Memory B cell (primary cell): ENCODE measurements at regions not wholly inside any gene's neighbourhood (a gene's known extent, or its start where the extent isn't known, plus 50 kb on each side); places are given as distances from the start of the nearest gene placed in this dataset.
"Not testable (repeated sequence)": the region's sequence is repeated elsewhere in the genome, so short reads cannot be mapped to it uniquely, and the experiment has no call there.

Experiments
- ATAC-seq: fragments of 150-1000 bp; cut with Tn5 transposase; 2 replicates; pipeline ENCODE4 v1.10.0; 2021; ENCODE audit warnings: low read depth, mild to moderate bottlenecking, moderate library complexity
- DNase-seq, 2 donors: peaks; one replicate each; pipeline ENCODE4 v3.0.0; 2022; ENCODE audit warnings: low spot score in 2 of 2
- H3K27ac Mint-ChIP-seq: one replicate; pipeline ENCODE4 v1.8.0; 2022; ENCODE audit warnings: mild to moderate bottlenecking, moderate library complexity, mixed read lengths
- H3K27me3 Mint-ChIP-seq: one replicate; pipeline ENCODE4 v1.8.0; 2022; ENCODE audit warnings: mixed read lengths
- H3K36me3 Mint-ChIP-seq: one replicate; pipeline ENCODE4 v1.8.0; 2022; ENCODE audit warnings: mild to moderate bottlenecking, mixed read lengths
- H3K4me1 Mint-ChIP-seq: one replicate; pipeline ENCODE4 v1.8.0; 2022; ENCODE audit warnings: mixed read lengths
- H3K4me3 Mint-ChIP-seq: one replicate; pipeline ENCODE4 v1.8.0; 2022; ENCODE audit warnings: mild to moderate bottlenecking, moderate library complexity, mixed read lengths
- H3K9me3 Mint-ChIP-seq: one replicate; pipeline ENCODE4 v1.8.0; 2022; ENCODE audit warnings: mixed read lengths

- H3K4me1 Mint-ChIP-seq, DNase-seq, H3K27ac Mint-ChIP-seq, ATAC-seq, H3K27me3 Mint-ChIP-seq, H3K36me3 Mint-ChIP-seq, H3K4me3 Mint-ChIP-seq: not testable (repeated sequence)
- peaks cover 16% of the 10 kb centered on the region for H3K9me3 Mint-ChIP-seq
These were observed 302.6 kb upstream of the TARS1 start for GRCh38 chr5:33138145-33138544.

- no peak for DNase-seq
- peaks cover 9% of the 10 kb centered on the region for H3K9me3 Mint-ChIP-seq
- H3K27me3 Mint-ChIP-seq = no peaks in the 10 kb centered on the region
- H3K27ac Mint-ChIP-seq = no peak overlapping the region
- no peaks in the 10 kb centered on the region for H3K4me1 Mint-ChIP-seq
- no peak overlapping the region for H3K4me3 Mint-ChIP-seq
- H3K36me3 Mint-ChIP-seq = no peaks in the 10 kb centered on the region
- no peak for ATAC-seq
These were observed 297.2 kb upstream of the TARS1 start for GRCh38 chr5:33143405-33144123.

- no peak overlapping the region for H3K4me3 Mint-ChIP-seq
- no peaks in the 10 kb centered on the region for H3K36me3 Mint-ChIP-seq
- no peaks in the 10 kb centered on the region for H3K4me1 Mint-ChIP-seq
- DNase-seq (no peak), ATAC-seq (no peak)
- H3K9me3 Mint-ChIP-seq = peaks cover 6% of the 10 kb centered on the region
- no peak overlapping the region for H3K27ac Mint-ChIP-seq
- H3K27me3 Mint-ChIP-seq = no peaks in the 10 kb centered on the region
These were observed 293.9 kb upstream of the TARS1 start for GRCh38 chr5:33146881-33147280.

GRCh38 chr5:33148076-33148513 lies 292.7 kb upstream of the TARS1 start:
- H3K27me3 Mint-ChIP-seq = no peaks in the 10 kb centered on the region
- no peaks in the 10 kb centered on the region for H3K36me3 Mint-ChIP-seq
- no peak overlapping the region for H3K27ac Mint-ChIP-seq
- DNase-seq = no peak
- H3K4me3 Mint-ChIP-seq = no peak overlapping the region
- H3K9me3 Mint-ChIP-seq = peaks cover 2% of the 10 kb centered on the region
- ATAC-seq = no peak
- H3K4me1 Mint-ChIP-seq = no peaks in the 10 kb centered on the region

GRCh38 chr5:33153372-33153771 lies 287.4 kb upstream of the TARS1 start:
- no peaks in the 10 kb centered on the region for H3K36me3 Mint-ChIP-seq
- H3K9me3 Mint-ChIP-seq = no peaks in the 10 kb centered on the region
- H3K27ac Mint-ChIP-seq = no peak overlapping the region
- no peaks in the 10 kb centered on the region for H3K27me3 Mint-ChIP-seq
- H3K4me3 Mint-ChIP-seq = no peak overlapping the region
- DNase-seq = no peak
- ATAC-seq = no peak
- H3K4me1 Mint-ChIP-seq = no peaks in the 10 kb centered on the region

GRCh38 chr5:33153831-33154230 lies 286.9 kb upstream of the TARS1 start:
- Mint-ChIP-seq H3K27ac (no peak overlapping the region), H3K9me3 (no peaks in the 10 kb centered on the region), H3K4me1 (no peaks in the 10 kb centered on the region), H3K4me3 (no peak overlapping the region), H3K27me3 (no peaks in the 10 kb centered on the region), H3K36me3 (no peaks in the 10 kb centered on the region)
- ATAC-seq = no peak
- DNase-seq = no peak

- H3K27me3 Mint-ChIP-seq = no peaks in the 10 kb centered on the region
- ATAC-seq (no peak), DNase-seq (no peak)
- H3K9me3 Mint-ChIP-seq = peaks cover 2% of the 10 kb centered on the region
- no peaks in the 10 kb centered on the region for H3K36me3 Mint-ChIP-seq
- no peak overlapping the region for H3K27ac Mint-ChIP-seq
- H3K4me1 Mint-ChIP-seq = no peaks in the 10 kb centered on the region
- no peak overlapping the region for H3K4me3 Mint-ChIP-seq
These were observed 279.9 kb upstream of the TARS1 start for GRCh38 chr5:33160871-33161270.

- Mint-ChIP-seq H3K27ac (no peak overlapping the region), H3K9me3 (peaks cover 2% of the 10 kb centered on the region), H3K4me3 (no peak overlapping the region), H3K27me3 (no peaks in the 10 kb centered on the region), H3K4me1 (no peaks in the 10 kb centered on the region), H3K36me3 (no peaks in the 10 kb centered on the region)
- DNase-seq (no peak), ATAC-seq (no peak)
These were observed 279.3 kb upstream of the TARS1 start for GRCh38 chr5:33161421-33161820.

GRCh38 chr5:33162057-33162456 lies 278.7 kb upstream of the TARS1 start:
- Mint-ChIP-seq H3K4me1 (no peaks in the 10 kb centered on the region), H3K27me3 (no peaks in the 10 kb centered on the region), H3K4me3 (no peak overlapping the region), H3K9me3 (peaks cover 2% of the 10 kb centered on the region), H3K27ac (no peak overlapping the region), H3K36me3 (no peaks in the 10 kb centered on the region)
- DNase-seq = no peak
- ATAC-seq = no peak

GRCh38 chr5:33166522-33166921 lies 274.2 kb upstream of the TARS1 start:
- H3K9me3 Mint-ChIP-seq = peaks cover 5% of the 10 kb centered on the region
- H3K27me3 Mint-ChIP-seq = no peaks in the 10 kb centered on the region
- no peaks in the 10 kb centered on the region for H3K36me3 Mint-ChIP-seq
- ATAC-seq = no peak
- no peak overlapping the region for H3K27ac Mint-ChIP-seq
- DNase-seq = no peak
- H3K4me1 Mint-ChIP-seq = no peaks in the 10 kb centered on the region
- no peak overlapping the region for H3K4me3 Mint-ChIP-seq

GRCh38 chr5:33166948-33167347 lies 273.8 kb upstream of the TARS1 start:
- ATAC-seq (no peak), DNase-seq (no peak)
- H3K27me3 Mint-ChIP-seq = no peaks in the 10 kb centered on the region
- H3K4me1 Mint-ChIP-seq = no peaks in the 10 kb centered on the region
- H3K27ac Mint-ChIP-seq = no peak overlapping the region
- no peaks in the 10 kb centered on the region for H3K36me3 Mint-ChIP-seq
- peaks cover 5% of the 10 kb centered on the region for H3K9me3 Mint-ChIP-seq
- no peak overlapping the region for H3K4me3 Mint-ChIP-seq

- DNase-seq (no peak), ATAC-seq (no peak)
- Mint-ChIP-seq H3K36me3 (no peaks in the 10 kb centered on the region), H3K4me3 (no peak overlapping the region), H3K27ac (no peak overlapping the region), H3K4me1 (no peaks in the 10 kb centered on the region), H3K9me3 (peaks cover 3% of the 10 kb centered on the region), H3K27me3 (no peaks in the 10 kb centered on the region)
These were observed 273.2 kb upstream of the TARS1 start for GRCh38 chr5:33167541-33167940.

GRCh38 chr5:33170411-33170810 lies 270.4 kb upstream of the TARS1 start:
- H3K27ac Mint-ChIP-seq = no peak overlapping the region
- H3K36me3 Mint-ChIP-seq = no peaks in the 10 kb centered on the region
- H3K4me1 Mint-ChIP-seq = no peaks in the 10 kb centered on the region
- peaks cover 3% of the 10 kb centered on the region for H3K9me3 Mint-ChIP-seq
- no peaks in the 10 kb centered on the region for H3K27me3 Mint-ChIP-seq
- no peak overlapping the region for H3K4me3 Mint-ChIP-seq
- ATAC-seq = no peak
- DNase-seq = no peak

GRCh38 chr5:33174383-33174782 lies 266.4 kb upstream of the TARS1 start:
- H3K36me3 Mint-ChIP-seq = no peaks in the 10 kb centered on the region
- peaks cover 8% of the 10 kb centered on the region for H3K9me3 Mint-ChIP-seq
- H3K27ac Mint-ChIP-seq = no peak overlapping the region
- H3K4me1 Mint-ChIP-seq = no peaks in the 10 kb centered on the region
- no peak for DNase-seq
- H3K27me3 Mint-ChIP-seq = no peaks in the 10 kb centered on the region
- ATAC-seq = no peak
- no peak overlapping the region for H3K4me3 Mint-ChIP-seq

- Mint-ChIP-seq H3K27ac (no peak overlapping the region), H3K9me3 (peaks cover 6% of the 10 kb centered on the region), H3K27me3 (no peaks in the 10 kb centered on the region), H3K36me3 (no peaks in the 10 kb centered on the region), H3K4me3 (no peak overlapping the region), H3K4me1 (no peaks in the 10 kb centered on the region)
- no peak for ATAC-seq
- no peak for DNase-seq
These were observed 261.5 kb upstream of the TARS1 start for GRCh38 chr5:33179301-33179700.
